ENCODE measurements at regions not wholly inside any gene's neighbourhood (a gene's known extent, or its start where the extent isn't known, plus 50 kb on each side); places are given as distances from the start of the nearest gene placed in this dataset.

DNA sequence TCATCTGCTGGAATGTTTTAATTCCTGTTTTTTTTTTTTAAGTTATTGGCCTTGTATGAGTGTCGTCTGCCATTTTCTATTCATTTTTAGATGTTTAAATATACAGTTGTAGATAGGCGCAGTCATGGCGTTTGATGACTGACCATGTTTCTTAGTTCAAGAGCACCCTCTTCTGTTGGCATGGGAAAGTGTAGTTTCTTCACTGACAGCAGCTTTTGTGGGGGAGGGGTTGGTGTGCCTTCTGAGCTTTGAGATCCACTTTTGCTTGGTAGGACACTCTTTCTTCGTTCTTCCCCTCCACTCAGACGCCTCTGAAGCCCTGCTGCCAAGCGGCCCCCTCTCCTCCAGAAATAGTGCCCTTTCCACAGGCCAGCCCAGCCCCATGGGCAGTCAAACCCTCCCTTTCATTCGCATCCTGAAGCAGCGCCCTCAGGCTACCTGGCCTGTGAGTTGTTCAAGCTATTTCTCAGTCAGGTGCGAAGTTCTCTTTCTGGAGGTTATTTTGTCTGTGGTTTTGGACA, 492.0 kb downstream of the TNS1 start (continued):
- TF ChIP-seq, protein P1, sequence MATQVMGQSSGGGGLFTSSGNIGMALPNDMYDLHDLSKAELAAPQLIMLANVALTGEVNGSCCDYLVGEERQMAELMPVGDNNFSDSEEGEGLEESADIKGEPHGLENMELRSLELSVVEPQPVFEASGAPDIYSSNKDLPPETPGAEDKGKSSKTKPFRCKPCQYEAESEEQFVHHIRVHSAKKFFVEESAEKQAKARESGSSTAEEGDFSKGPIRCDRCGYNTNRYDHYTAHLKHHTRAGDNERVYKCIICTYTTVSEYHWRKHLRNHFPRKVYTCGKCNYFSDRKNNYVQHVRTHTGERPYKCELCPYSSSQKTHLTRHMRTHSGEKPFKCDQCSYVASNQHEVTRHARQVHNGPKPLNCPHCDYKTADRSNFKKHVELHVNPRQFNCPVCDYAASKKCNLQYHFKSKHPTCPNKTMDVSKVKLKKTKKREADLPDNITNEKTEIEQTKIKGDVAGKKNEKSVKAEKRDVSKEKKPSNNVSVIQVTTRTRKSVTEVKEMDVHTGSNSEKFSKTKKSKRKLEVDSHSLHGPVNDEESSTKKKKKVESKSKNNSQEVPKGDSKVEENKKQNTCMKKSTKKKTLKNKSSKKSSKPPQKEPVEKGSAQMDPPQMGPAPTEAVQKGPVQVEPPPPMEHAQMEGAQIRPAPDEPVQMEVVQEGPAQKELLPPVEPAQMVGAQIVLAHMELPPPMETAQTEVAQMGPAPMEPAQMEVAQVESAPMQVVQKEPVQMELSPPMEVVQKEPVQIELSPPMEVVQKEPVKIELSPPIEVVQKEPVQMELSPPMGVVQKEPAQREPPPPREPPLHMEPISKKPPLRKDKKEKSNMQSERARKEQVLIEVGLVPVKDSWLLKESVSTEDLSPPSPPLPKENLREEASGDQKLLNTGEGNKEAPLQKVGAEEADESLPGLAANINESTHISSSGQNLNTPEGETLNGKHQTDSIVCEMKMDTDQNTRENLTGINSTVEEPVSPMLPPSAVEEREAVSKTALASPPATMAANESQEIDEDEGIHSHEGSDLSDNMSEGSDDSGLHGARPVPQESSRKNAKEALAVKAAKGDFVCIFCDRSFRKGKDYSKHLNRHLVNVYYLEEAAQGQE (IDR thresholded peaks at IDR 0.05; ENCODE audit: borderline replicate concordance in 1 of 2, low read depth in 1 of 2, low read length in 2 of 2) = no peak
- no peak for TF ChIP-seq JDP2 (CRISPR knock-in tag; IDR thresholded peaks at IDR 0.05; ENCODE audit: borderline replicate concordance)
- no peak for TF ChIP-seq ZNF367 (CRISPR knock-in tag; IDR thresholded peaks at IDR 0.05; ENCODE audit: borderline replicate concordance)
- TF ChIP-seq HOXA3 (CRISPR knock-in tag; IDR thresholded peaks at IDR 0.05) = 0 out of 2 replicates have a peak, but pooled peaks have one; percentile 32
- TF ChIP-seq, protein P2, sequence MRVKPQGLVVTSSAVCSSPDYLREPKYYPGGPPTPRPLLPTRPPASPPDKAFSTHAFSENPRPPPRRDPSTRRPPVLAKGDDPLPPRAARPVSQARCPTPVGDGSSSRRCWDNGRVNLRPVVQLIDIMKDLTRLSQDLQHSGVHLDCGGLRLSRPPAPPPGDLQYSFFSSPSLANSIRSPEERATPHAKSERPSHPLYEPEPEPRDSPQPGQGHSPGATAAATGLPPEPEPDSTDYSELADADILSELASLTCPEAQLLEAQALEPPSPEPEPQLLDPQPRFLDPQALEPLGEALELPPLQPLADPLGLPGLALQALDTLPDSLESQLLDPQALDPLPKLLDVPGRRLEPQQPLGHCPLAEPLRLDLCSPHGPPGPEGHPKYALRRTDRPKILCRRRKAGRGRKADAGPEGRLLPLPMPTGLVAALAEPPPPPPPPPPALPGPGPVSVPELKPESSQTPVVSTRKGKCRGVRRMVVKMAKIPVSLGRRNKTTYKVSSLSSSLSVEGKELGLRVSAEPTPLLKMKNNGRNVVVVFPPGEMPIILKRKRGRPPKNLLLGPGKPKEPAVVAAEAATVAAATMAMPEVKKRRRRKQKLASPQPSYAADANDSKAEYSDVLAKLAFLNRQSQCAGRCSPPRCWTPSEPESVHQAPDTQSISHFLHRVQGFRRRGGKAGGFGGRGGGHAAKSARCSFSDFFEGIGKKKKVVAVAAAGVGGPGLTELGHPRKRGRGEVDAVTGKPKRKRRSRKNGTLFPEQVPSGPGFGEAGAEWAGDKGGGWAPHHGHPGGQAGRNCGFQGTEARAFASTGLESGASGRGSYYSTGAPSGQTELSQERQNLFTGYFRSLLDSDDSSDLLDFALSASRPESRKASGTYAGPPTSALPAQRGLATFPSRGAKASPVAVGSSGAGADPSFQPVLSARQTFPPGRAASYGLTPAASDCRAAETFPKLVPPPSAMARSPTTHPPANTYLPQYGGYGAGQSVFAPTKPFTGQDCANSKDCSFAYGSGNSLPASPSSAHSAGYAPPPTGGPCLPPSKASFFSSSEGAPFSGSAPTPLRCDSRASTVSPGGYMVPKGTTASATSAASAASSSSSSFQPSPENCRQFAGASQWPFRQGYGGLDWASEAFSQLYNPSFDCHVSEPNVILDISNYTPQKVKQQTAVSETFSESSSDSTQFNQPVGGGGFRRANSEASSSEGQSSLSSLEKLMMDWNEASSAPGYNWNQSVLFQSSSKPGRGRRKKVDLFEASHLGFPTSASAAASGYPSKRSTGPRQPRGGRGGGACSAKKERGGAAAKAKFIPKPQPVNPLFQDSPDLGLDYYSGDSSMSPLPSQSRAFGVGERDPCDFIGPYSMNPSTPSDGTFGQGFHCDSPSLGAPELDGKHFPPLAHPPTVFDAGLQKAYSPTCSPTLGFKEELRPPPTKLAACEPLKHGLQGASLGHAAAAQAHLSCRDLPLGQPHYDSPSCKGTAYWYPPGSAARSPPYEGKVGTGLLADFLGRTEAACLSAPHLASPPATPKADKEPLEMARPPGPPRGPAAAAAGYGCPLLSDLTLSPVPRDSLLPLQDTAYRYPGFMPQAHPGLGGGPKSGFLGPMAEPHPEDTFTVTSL (CRISPR knock-in tag; IDR thresholded peaks at IDR 0.05; ENCODE audit: borderline replicate concordance) = no peak
- TF ChIP-seq KLF15 (CRISPR knock-in tag; IDR thresholded peaks at IDR 0.05; ENCODE audit: borderline replicate concordance) = no peak
- TF ChIP-seq, protein P3, sequence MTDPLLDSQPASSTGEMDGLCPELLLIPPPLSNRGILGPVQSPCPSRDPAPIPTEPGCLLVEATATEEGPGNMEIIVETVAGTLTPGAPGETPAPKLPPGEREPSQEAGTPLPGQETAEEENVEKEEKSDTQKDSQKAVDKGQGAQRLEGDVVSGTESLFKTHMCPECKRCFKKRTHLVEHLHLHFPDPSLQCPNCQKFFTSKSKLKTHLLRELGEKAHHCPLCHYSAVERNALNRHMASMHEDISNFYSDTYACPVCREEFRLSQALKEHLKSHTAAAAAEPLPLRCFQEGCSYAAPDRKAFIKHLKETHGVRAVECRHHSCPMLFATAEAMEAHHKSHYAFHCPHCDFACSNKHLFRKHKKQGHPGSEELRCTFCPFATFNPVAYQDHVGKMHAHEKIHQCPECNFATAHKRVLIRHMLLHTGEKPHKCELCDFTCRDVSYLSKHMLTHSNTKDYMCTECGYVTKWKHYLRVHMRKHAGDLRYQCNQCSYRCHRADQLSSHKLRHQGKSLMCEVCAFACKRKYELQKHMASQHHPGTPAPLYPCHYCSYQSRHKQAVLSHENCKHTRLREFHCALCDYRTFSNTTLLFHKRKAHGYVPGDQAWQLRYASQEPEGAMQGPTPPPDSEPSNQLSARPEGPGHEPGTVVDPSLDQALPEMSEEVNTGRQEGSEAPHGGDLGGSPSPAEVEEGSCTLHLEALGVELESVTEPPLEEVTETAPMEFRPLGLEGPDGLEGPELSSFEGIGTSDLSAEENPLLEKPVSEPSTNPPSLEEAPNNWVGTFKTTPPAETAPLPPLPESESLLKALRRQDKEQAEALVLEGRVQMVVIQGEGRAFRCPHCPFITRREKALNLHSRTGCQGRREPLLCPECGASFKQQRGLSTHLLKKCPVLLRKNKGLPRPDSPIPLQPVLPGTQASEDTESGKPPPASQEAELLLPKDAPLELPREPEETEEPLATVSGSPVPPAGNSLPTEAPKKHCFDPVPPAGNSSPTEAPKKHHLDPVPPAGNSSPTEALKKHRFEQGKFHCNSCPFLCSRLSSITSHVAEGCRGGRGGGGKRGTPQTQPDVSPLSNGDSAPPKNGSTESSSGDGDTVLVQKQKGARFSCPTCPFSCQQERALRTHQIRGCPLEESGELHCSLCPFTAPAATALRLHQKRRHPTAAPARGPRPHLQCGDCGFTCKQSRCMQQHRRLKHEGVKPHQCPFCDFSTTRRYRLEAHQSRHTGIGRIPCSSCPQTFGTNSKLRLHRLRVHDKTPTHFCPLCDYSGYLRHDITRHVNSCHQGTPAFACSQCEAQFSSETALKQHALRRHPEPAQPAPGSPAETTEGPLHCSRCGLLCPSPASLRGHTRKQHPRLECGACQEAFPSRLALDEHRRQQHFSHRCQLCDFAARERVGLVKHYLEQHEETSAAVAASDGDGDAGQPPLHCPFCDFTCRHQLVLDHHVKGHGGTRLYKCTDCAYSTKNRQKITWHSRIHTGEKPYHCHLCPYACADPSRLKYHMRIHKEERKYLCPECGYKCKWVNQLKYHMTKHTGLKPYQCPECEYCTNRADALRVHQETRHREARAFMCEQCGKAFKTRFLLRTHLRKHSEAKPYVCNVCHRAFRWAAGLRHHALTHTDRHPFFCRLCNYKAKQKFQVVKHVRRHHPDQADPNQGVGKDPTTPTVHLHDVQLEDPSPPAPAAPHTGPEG (CRISPR knock-in tag; IDR thresholded peaks at IDR 0.05) = no peak
- no peak for TF ChIP-seq ZSCAN9 (CRISPR knock-in tag; IDR thresholded peaks at IDR 0.05; ENCODE audit: borderline replicate concordance)
- no peak for TF ChIP-seq YY1 (IDR thresholded peaks at IDR 0.05; ENCODE audit: insufficient read depth, insufficient replicate concordance, low read depth, low read length)
- TF ChIP-seq CHCHD3 (CRISPR knock-in tag; IDR thresholded peaks at IDR 0.05) = no peak
- TF ChIP-seq RBFOX2 (IDR thresholded peaks at IDR 0.05; ENCODE audit: low read depth, low read length) = no peak
- no peak for TF ChIP-seq KDM1A (CRISPR knock-in tag; IDR thresholded peaks at IDR 0.05)
- no peak for TF ChIP-seq ZNF496 (CRISPR knock-in tag; IDR thresholded peaks at IDR 0.05; ENCODE audit: insufficient replicate concordance)
